ENCODE measurements at regions not wholly inside any gene's neighbourhood (a gene's known extent, or its start where the extent isn't known, plus 50 kb on each side); places are given as distances from the start of the nearest gene placed in this dataset.

DNA sequence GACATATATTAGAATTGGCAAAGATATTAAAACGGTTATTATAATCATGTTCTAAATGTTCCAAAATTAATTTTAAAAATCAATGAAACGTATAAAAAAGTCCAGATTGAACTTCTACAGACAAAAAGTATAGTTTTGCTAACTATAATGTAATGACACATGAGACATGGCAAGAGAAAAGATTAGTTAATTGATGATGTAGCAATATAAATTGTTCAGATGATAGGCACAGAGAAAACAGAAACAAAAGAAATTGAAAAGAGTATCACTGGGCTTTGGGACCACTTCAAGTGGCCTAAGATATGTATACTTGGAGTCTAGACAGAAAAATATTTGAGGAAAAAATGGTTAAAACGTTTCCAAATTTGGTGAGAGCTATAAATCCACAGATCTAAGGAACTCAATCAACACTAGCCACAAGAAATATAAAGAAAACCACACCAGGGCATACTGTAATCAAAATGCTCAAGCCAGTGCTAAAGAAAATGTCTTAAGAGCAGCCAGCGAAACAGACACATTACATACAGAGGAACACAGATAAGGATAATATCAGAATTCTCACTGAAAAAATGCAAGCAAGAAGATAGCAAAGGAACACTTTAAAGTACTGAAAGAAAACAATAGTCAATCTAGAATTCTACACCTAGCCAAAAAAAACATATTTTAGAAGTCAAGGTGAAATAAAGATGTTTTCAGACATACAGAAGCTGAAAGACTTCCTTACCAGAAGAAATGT lies 172.6 kb upstream of the FOXQ1 start:
- no peak for TF ChIP-seq Cebpa-rat (IDR thresholded peaks at IDR 0.05)
- Histone ChIP-seq H3K4me3 (no peak overlapping the region), H3K9me3 (no peaks in the 10 kb centered on the region), H3K4me2 (no peak overlapping the region), H4K20me1 (no peaks in the 10 kb centered on the region), H3K27me3 (no peaks in the 10 kb centered on the region), H3K27ac (no peak overlapping the region), H3K4me1 (no peaks in the 10 kb centered on the region), H3K9ac (no peak overlapping the region), H3K36me3 (no peaks in the 10 kb centered on the region)

- H3K4me2 ChIP-seq = no peak overlapping the region
- H3K27ac ChIP-seq = no peak overlapping the region
- no peaks in the 10 kb centered on the region for H3K27me3 ChIP-seq
- no peaks in the 10 kb centered on the region for H3K9me3 ChIP-seq
- no peak for TF ChIP-seq Cebpa-rat (IDR thresholded peaks at IDR 0.05)
- no peaks in the 10 kb centered on the region for H3K36me3 ChIP-seq
- no peak overlapping the region for H3K9ac ChIP-seq
- no peaks in the 10 kb centered on the region for H3K4me1 ChIP-seq
- H3K4me3 ChIP-seq = no peak overlapping the region
- no peaks in the 10 kb centered on the region for H4K20me1 ChIP-seq
These were observed 174.0 kb upstream of the FOXQ1 start for GRCh38 chr6:1137849-1138248.

DNA sequence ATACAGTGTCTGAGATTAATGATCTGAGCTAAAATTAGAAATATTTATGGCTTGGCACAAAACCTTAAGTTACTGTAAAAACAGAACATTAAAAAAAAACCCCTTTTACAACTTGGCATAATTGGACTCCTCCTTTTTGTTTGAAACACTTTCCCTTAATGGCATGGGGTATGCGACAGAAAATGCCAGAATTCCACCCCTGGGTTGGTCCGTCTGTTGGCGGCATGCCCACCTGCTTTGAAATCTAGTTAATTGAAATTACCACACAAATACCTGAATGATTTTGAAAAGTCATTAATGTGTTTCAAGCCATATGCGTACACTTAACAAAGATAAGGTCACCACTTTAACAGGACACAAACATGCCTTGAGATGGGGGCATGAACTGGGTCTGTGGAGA lies 175.1 kb upstream of the FOXQ1 start:
- no peak overlapping the region for H3K4me3 ChIP-seq
- no peak for TF ChIP-seq Cebpa-rat (IDR thresholded peaks at IDR 0.05)
- H3K36me3 ChIP-seq = no peaks in the 10 kb centered on the region
- no peak overlapping the region for H3K9ac ChIP-seq
- H4K20me1 ChIP-seq = no peaks in the 10 kb centered on the region
- no peak overlapping the region for H3K27ac ChIP-seq
- 0 out of 2 replicates have a peak, but pooled peaks cover under 1% of the 10 kb centered on the region for H3K4me1 ChIP-seq
- H3K9me3 ChIP-seq = no peaks in the 10 kb centered on the region
- H3K4me2 ChIP-seq = no peak overlapping the region
- no peaks in the 10 kb centered on the region for H3K27me3 ChIP-seq

DNA sequence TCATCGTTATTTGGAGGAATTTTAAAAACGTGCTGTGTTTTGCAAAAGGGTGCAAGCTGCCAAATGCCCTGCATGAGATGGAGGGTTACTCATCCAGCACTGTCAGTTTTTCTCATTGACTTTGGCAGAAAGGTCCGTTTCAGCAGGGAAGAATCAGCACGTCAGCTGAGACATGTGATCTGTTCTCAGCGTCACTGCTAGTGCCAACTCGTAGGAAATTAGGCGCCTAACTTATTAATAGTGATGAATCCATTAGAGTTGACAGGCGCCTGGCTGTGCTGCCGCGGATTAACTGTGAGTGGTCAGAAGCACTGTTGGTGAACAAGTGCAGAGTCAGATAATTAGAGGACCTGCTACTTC lies 175.5 kb upstream of the FOXQ1 start:
- no peaks in the 10 kb centered on the region for H3K27me3 ChIP-seq
- peaks cover 5% of the 10 kb centered on the region for H3K4me1 ChIP-seq
- no peak overlapping the region for H3K9ac ChIP-seq
- H3K9me3 ChIP-seq = no peaks in the 10 kb centered on the region
- no peak overlapping the region for H3K4me2 ChIP-seq
- no peak overlapping the region for H3K27ac ChIP-seq
- no peak for TF ChIP-seq Cebpa-rat (IDR thresholded peaks at IDR 0.05)
- no peaks in the 10 kb centered on the region for H4K20me1 ChIP-seq
- H3K4me3 ChIP-seq = no peak overlapping the region
- H3K36me3 ChIP-seq = no peaks in the 10 kb centered on the region

DNA sequence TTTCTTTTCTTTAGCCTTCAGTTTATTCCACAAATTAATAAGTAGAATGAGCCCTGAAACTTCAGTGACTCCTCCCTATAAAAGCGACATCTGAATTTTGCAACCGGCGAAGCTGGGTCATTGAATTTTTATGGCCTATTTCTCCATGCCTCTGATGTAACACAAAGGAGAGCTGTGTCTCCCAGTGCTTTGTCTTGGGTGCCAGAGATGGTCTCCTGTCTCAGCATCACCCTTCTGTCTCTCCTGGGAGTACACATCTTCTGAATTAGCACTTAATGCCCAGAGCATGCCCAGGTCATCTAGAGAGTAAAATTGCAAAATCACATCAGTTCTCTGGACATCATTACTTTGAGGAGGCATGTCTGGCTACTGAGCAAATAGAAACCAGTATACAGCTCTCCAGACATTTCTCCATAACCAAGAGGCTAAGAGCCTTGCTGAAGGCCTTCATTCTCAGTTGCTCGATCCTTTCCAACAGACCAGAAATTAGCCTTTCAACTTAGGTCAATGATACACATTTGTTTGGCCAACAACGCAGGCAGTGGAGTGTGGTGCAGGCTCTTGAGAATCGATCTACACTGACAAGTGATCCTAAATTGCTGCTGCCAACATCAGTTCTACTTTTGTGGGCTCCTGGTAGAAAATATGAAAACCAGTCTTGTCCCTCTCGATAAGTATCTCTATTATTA lies 176.0 kb upstream of the FOXQ1 start:
- H3K9ac ChIP-seq = no peak overlapping the region
- TF ChIP-seq Cebpa-rat (IDR thresholded peaks at IDR 0.05) = no peak
- no peaks in the 10 kb centered on the region for H3K27me3 ChIP-seq
- H3K4me2 ChIP-seq = no peak overlapping the region
- H3K9me3 ChIP-seq = no peaks in the 10 kb centered on the region
- peaks cover 10% of the 10 kb centered on the region for H3K4me1 ChIP-seq
- no peaks in the 10 kb centered on the region for H3K36me3 ChIP-seq
- H3K4me3 ChIP-seq = no peak overlapping the region
- H3K27ac ChIP-seq = no peak overlapping the region
- H4K20me1 ChIP-seq = no peaks in the 10 kb centered on the region

- no peak overlapping the region for H3K27ac ChIP-seq
- no peak overlapping the region for H3K9ac ChIP-seq
- no peak for TF ChIP-seq Cebpa-rat (IDR thresholded peaks at IDR 0.05)
- no peaks in the 10 kb centered on the region for H3K27me3 ChIP-seq
- H3K36me3 ChIP-seq = no peaks in the 10 kb centered on the region
- no peaks in the 10 kb centered on the region for H3K9me3 ChIP-seq
- H3K4me3 ChIP-seq = no peak overlapping the region
- H4K20me1 ChIP-seq = no peaks in the 10 kb centered on the region
- H3K4me1 ChIP-seq = peaks cover 16% of the 10 kb centered on the region
- H3K4me2 ChIP-seq = peak overlapping the region; percentile 48
These were observed 180.4 kb upstream of the FOXQ1 start for GRCh38 chr6:1131285-1132079.

- Histone ChIP-seq H3K27me3 (no peaks in the 10 kb centered on the region), H3K36me3 (no peaks in the 10 kb centered on the region), H3K9me3 (no peaks in the 10 kb centered on the region), H3K9ac (no peak overlapping the region), H3K4me2 (peak overlapping the region; percentile 48), H3K27ac (no peak overlapping the region), H3K4me1 (peaks cover 16% of the 10 kb centered on the region), H3K4me3 (no peak overlapping the region), H4K20me1 (no peaks in the 10 kb centered on the region)
- TF ChIP-seq Cebpa-rat (IDR thresholded peaks at IDR 0.05) = no peak
These were observed 181.2 kb upstream of the FOXQ1 start for GRCh38 chr6:1130709-1131108.

DNA sequence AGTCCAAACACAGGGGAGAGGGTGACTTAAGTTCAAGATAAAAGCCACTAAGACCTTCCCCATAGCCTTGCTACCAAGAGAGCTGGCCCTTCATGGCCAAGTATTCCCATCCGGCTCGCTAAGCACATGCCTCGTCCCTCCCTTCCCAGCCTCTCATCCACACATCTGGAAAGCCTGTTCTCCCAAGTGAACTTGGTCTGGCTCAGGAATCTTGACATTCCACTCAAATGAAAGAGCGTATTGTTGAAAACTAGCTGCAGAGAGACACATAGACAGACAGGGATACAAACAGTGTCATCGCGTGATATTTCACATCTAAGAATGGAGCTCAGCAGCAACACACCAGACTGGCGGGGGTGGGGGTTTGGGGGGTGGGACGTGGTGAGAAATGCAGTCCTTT lies 182.8 kb upstream of the FOXQ1 start:
- no peaks in the 10 kb centered on the region for H3K36me3 ChIP-seq
- no peaks in the 10 kb centered on the region for H3K9me3 ChIP-seq
- H3K27me3 ChIP-seq = no peaks in the 10 kb centered on the region
- no peak overlapping the region for H3K4me2 ChIP-seq
- H3K4me3 ChIP-seq = no peak overlapping the region
- H3K27ac ChIP-seq = no peak overlapping the region
- no peak overlapping the region for H3K9ac ChIP-seq
- H3K4me1 ChIP-seq = peaks cover 16% of the 10 kb centered on the region
- no peak for TF ChIP-seq Cebpa-rat (IDR thresholded peaks at IDR 0.05)
- H4K20me1 ChIP-seq = no peaks in the 10 kb centered on the region

DNA sequence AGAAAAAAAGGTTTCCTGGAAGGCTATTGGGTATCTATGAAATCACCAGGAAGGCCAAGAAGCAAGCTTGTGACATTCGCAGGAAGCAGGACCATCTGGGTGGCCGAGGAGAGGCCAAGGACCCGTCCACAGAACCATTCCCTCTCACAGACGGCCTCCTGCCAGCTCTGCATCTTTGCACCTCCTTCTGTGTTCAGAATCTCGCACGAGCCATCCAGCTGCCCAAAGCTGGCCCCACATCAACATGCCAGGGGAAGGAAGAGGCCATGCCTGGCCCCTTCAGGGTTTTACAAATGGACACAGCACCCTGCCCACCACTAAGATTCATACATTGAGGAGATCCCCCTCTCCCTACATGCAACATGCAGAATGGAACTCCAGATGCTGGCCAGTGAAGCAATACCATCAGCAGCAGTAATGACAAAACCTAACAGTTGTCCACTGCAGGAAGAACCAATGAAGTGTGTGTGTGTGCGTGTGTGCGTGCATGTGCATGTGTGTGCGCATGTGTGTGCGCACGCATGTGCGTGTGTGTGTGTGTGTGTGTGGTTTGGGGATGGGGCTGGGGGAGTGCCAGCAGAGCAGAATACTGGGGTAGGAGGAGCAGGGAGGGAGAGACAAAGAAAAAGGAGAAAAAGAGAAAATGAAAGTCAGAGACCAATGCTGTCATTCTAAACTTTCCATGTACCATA lies 184.2 kb upstream of the FOXQ1 start:
- no peaks in the 10 kb centered on the region for H3K9me3 ChIP-seq

More for the DNA sequence above, 184.2 kb upstream of the FOXQ1 start:
- Histone ChIP-seq H3K4me3 (no peak overlapping the region), H3K4me1 (peaks cover 20% of the 10 kb centered on the region), H3K9ac (no peak overlapping the region), H3K27ac (no peak overlapping the region), H3K27me3 (no peaks in the 10 kb centered on the region), H3K4me2 (no peak overlapping the region), H4K20me1 (no peaks in the 10 kb centered on the region), H3K36me3 (no peaks in the 10 kb centered on the region)
- no peak for TF ChIP-seq Cebpa-rat (IDR thresholded peaks at IDR 0.05)

Measured in BLaER1 (cell line).